ENCODE measurements at regions not wholly inside any gene's neighbourhood (a gene's known extent, or its start where the extent isn't known, plus 50 kb on each side); places are given as distances from the start of the nearest gene placed in this dataset.

GRCh38 chr14:94995551-94995950, 161.8 kb downstream of the DICER1 start:
- DNase-seq (ENCODE audit: low read depth): no peak

GRCh38 chr14:94994245-94994644, 163.1 kb downstream of the DICER1 start:
- no peak for DNase-seq (ENCODE audit: low read depth)

- no peak for DNase-seq (ENCODE audit: low read depth)
These were observed 165.3 kb downstream of the DICER1 start for GRCh38 chr14:94992046-94992445.

- no peak for DNase-seq (ENCODE audit: low read depth)
These were observed 167.4 kb downstream of the DICER1 start for GRCh38 chr14:94989946-94990345.

GRCh38 chr14:94989417-94989816, 167.9 kb downstream of the DICER1 start:
- DNase-seq (ENCODE audit: low read depth): no peak

- DNase-seq (ENCODE audit: low read depth): no peak
These were observed 169.9 kb downstream of the DICER1 start for GRCh38 chr14:94987409-94987808.

- no peak for DNase-seq (ENCODE audit: low read depth)
These were observed 177.4 kb downstream of the DICER1 start for GRCh38 chr14:94979891-94980290.

- no peak for DNase-seq (ENCODE audit: low read depth)
These were observed 180.3 kb downstream of the DICER1 start for GRCh38 chr14:94977016-94977415.

GRCh38 chr14:94975366-94975765, 182.0 kb downstream of the DICER1 start:
- no peak for DNase-seq (ENCODE audit: low read depth)

- DNase-seq (ENCODE audit: low read depth): no peak
These were observed 182.4 kb downstream of the DICER1 start for GRCh38 chr14:94974893-94975292.

- DNase-seq (ENCODE audit: low read depth): no peak
These were observed 182.9 kb downstream of the DICER1 start for GRCh38 chr14:94974422-94974821.

GRCh38 chr14:94971750-94972149, 185.6 kb downstream of the DICER1 start:
- DNase-seq (ENCODE audit: low read depth): peak; percentile 31

- DNase-seq (ENCODE audit: low read depth): no peak
These were observed 186.2 kb downstream of the DICER1 start for GRCh38 chr14:94970941-94971730.

GRCh38 chr14:94969766-94970165, 187.6 kb downstream of the DICER1 start:
- no peak for DNase-seq (ENCODE audit: low read depth)

GRCh38 chr14:94966868-94967267, 190.5 kb downstream of the DICER1 start:
- no peak for DNase-seq (ENCODE audit: low read depth)

GRCh38 chr14:94966344-94966743, 191.0 kb downstream of the DICER1 start:
- DNase-seq (ENCODE audit: low read depth): no peak

- no peak for DNase-seq (ENCODE audit: low read depth)
These were observed 191.6 kb downstream of the DICER1 start for GRCh38 chr14:94965551-94966313.

GRCh38 chr14:94964931-94965330, 192.4 kb downstream of the DICER1 start:
- DNase-seq (ENCODE audit: low read depth): no peak

- no peak for DNase-seq (ENCODE audit: low read depth)
These were observed 193.1 kb downstream of the DICER1 start for GRCh38 chr14:94964181-94964580.

- no peak for DNase-seq (ENCODE audit: low read depth)
These were observed 193.1 kb upstream of the GSC start for GRCh38 chr14:94963051-94963450.

GRCh38 chr14:94962166-94962575, 192.3 kb upstream of the GSC start:
- DNase-seq (ENCODE audit: low read depth): no peak

- DNase-seq (ENCODE audit: low read depth): no peak
These were observed 191.7 kb upstream of the GSC start for GRCh38 chr14:94961386-94962165.

Data from fibroblast of gingiva (primary cell).